ENCODE measurements at regions not wholly inside any gene's neighbourhood (a gene's known extent, or its start where the extent isn't known, plus 50 kb on each side); places are given as distances from the start of the nearest gene placed in this dataset.

DNA sequence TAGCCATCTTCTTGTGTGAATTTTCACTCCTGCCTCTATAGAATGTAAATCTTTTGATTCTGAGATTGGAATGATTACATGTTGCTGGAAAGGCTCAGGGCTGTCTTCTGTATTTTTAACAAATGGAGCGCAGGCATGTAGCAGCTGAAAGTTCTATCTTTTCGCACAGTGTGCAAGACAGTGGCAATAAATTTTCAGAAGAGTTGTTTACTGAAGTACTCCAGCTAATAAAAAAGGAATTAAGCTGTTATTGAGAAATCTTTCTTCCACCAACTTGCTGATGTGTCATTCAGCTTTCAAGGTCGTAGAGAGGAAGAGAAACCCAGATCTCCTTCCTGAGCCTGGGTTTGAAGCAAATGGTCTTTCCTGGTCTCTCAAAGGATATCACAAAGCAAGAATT, 122.0 kb upstream of the PUDP start:
- no peak overlapping the region for H3K4me3 Mint-ChIP-seq
- ATAC-seq (no peak), DNase-seq (no peak)
- H3K9me3 Mint-ChIP-seq: peaks cover 0 to 2% (median 0%) of the 10 kb centered on the region in 9 donors
- POLR2A ChIA-PET: no interaction called here
- H3K4me1 Mint-ChIP-seq: peaks cover 0 to 13% (median 0%) of the 10 kb centered on the region in 4 donors
- no peak overlapping the region for H3K27ac Mint-ChIP-seq
- no peaks in the 10 kb centered on the region for H3K27me3 Mint-ChIP-seq
- H3K36me3 Mint-ChIP-seq: no peaks in the 10 kb centered on the region

GRCh38 chrX:7269589-7269988, 121.6 kb upstream of the PUDP start:
- Mint-ChIP-seq H3K36me3 (no peaks in the 10 kb centered on the region), H3K27ac (no peak overlapping the region), H3K27me3 (no peaks in the 10 kb centered on the region), H3K9me3 (peaks cover 0 to 2% (median 0%) of the 10 kb centered on the region in 9 donors), H3K4me3 (no peak overlapping the region), H3K4me1 (peaks cover 0 to 13% (median 0%) of the 10 kb centered on the region in 4 donors)
- ATAC-seq (no peak), DNase-seq (no peak)
- POLR2A ChIA-PET: no interaction called here

- Mint-ChIP-seq H3K4me3 (no peak overlapping the region), H3K4me1 (peaks cover 0 to 18% (median 0%) of the 10 kb centered on the region in 4 donors), H3K27ac (no peak overlapping the region), H3K36me3 (peaks cover 0 to 8% (median 7%) of the 10 kb centered on the region in 3 donors), H3K27me3 (no peaks in the 10 kb centered on the region), H3K9me3 (peaks cover 0 to 2% (median 0%) of the 10 kb centered on the region in 9 donors)
- no peak for ATAC-seq
- POLR2A ChIA-PET: no interaction called here
- no peak for DNase-seq
Observed at GRCh38 chrX:7266288-7266687, 118.3 kb upstream of the PUDP start.

- H3K27ac Mint-ChIP-seq: no peak overlapping the region
Observed at GRCh38 chrX:7264399-7264798, 116.4 kb upstream of the PUDP start.

DNA sequence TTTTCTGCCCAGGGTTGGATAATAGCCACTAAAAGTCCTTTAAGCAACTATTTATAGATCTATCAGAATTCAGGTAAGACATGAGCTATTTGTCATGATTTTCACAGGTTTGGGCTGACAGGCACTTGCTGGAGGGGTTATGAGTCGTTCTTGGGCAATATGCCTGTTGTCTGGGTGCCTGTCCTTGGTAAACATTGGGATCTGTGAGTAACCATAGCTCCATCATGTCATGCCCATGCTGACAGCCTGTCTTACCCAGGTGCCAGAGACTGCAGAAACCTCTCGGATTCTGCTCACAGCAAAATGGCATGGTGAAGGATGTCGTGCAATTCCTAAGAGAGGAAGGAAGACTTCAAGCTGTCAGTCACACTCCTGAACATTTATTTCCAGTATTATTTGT, 116.0 kb upstream of the PUDP start:
- H3K4me3 Mint-ChIP-seq: no peak overlapping the region
- no peaks in the 10 kb centered on the region for H3K9me3 Mint-ChIP-seq
- no peak for DNase-seq
- peaks cover 10 to 21% (median 19%) of the 10 kb centered on the region in 3 donors for H3K36me3 Mint-ChIP-seq
- no peak for ATAC-seq
- POLR2A ChIA-PET: no interaction called here
- no peak overlapping the region for H3K27ac Mint-ChIP-seq
- H3K4me1 Mint-ChIP-seq: peaks cover 0 to 11% (median 0%) of the 10 kb centered on the region in 4 donors
- H3K27me3 Mint-ChIP-seq: no peaks in the 10 kb centered on the region

More at GRCh38 chrX:7264399-7264798, 116.4 kb upstream of the PUDP start:
- POLR2A ChIA-PET: no interaction called here
- Mint-ChIP-seq H3K36me3 (peaks cover 7 to 18% (median 16%) of the 10 kb centered on the region in 3 donors), H3K9me3 (no peaks in the 10 kb centered on the region), H3K4me3 (no peak overlapping the region), H3K27me3 (no peaks in the 10 kb centered on the region), H3K4me1 (peaks cover 0 to 12% (median 0%) of the 10 kb centered on the region in 4 donors)
- DNase-seq: no peak
- no peak for ATAC-seq

GRCh38 chrX:7263330-7263729, 115.4 kb upstream of the PUDP start:
- H3K27me3 Mint-ChIP-seq: no peaks in the 10 kb centered on the region
- DNase-seq (no peak), ATAC-seq (no peak)
- peaks cover 0 to 11% (median 0%) of the 10 kb centered on the region in 4 donors for H3K4me1 Mint-ChIP-seq
- no peak overlapping the region for H3K4me3 Mint-ChIP-seq
- H3K27ac Mint-ChIP-seq: no peak overlapping the region
- H3K9me3 Mint-ChIP-seq: peaks cover 0 to 2% (median 0%) of the 10 kb centered on the region in 9 donors
- POLR2A ChIA-PET: no interaction called here
- peaks cover 13 to 23% (median 22%) of the 10 kb centered on the region in 3 donors for H3K36me3 Mint-ChIP-seq

GRCh38 chrX:7262551-7262950, 114.6 kb upstream of the PUDP start:
- Mint-ChIP-seq H3K4me3 (no peak overlapping the region), H3K36me3 (peaks cover 19 to 29% (median 29%) of the 10 kb centered on the region in 3 donors), H3K27ac (no peak overlapping the region), H3K27me3 (no peaks in the 10 kb centered on the region), H3K4me1 (peaks cover 0 to 11% (median 0%) of the 10 kb centered on the region in 4 donors), H3K9me3 (peaks cover 0 to 2% (median 0%) of the 10 kb centered on the region in 9 donors)
- DNase-seq (no peak), ATAC-seq (no peak)
- POLR2A ChIA-PET: no interaction called here

GRCh38 chrX:7261672-7262332, 113.8 kb upstream of the PUDP start:
- H3K27ac Mint-ChIP-seq: no peak overlapping the region
- ATAC-seq (no peak), DNase-seq (no peak)
- peaks cover 0 to 11% (median 0%) of the 10 kb centered on the region in 4 donors for H3K4me1 Mint-ChIP-seq
- POLR2A ChIA-PET: no interaction called here
- H3K27me3 Mint-ChIP-seq: no peaks in the 10 kb centered on the region
- peak overlapping the region in 1 of 10 donors; percentile 11 for H3K4me3 Mint-ChIP-seq
- peaks cover 23 to 33% (median 30%) of the 10 kb centered on the region in 3 donors for H3K36me3 Mint-ChIP-seq
- peaks cover 0 to 3% (median 0%) of the 10 kb centered on the region in 9 donors for H3K9me3 Mint-ChIP-seq

GRCh38 chrX:7254144-7254543, 106.2 kb upstream of the PUDP start:
- no peak for ATAC-seq
- no peaks in the 10 kb centered on the region for H3K27me3 Mint-ChIP-seq
- H3K4me3 Mint-ChIP-seq: peak overlapping the region in 1 of 10 donors; percentile 37
- H3K27ac Mint-ChIP-seq: no peak overlapping the region
- peaks cover 22 to 36% (median 27%) of the 10 kb centered on the region in 3 donors for H3K36me3 Mint-ChIP-seq
- H3K9me3 Mint-ChIP-seq: peaks cover 0 to 18% (median 0%) of the 10 kb centered on the region in 9 donors
- DNase-seq: no peak
- POLR2A ChIA-PET: no interaction called here
- peaks cover 0 to 18% (median 0%) of the 10 kb centered on the region in 4 donors for H3K4me1 Mint-ChIP-seq

DNA sequence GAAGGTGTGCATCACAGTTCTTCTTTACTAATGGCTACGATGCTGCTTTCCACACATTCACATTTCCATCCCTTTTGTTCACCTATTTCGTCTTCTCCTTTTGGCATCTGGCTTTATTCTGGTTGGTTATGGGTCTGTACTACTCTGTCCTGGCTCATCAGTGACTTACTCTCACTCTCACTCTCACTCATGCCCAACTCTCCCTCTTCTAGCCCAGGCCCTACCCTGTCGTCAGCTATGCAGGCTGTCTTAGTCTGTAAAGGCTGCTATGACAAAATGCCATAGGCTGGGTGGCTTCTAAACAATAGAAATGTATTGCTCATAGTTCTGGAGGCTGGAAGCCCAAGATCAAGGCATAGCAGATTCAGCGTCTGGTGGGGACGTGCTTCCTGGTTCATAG, 105.6 kb upstream of the PUDP start:
- Mint-ChIP-seq H3K27ac (no peak overlapping the region), H3K4me3 (no peak overlapping the region), H3K27me3 (no peaks in the 10 kb centered on the region), H3K4me1 (peaks cover 0 to 18% (median 0%) of the 10 kb centered on the region in 4 donors), H3K36me3 (peaks cover 17 to 32% (median 24%) of the 10 kb centered on the region in 3 donors), H3K9me3 (peaks cover 0 to 16% (median 0%) of the 10 kb centered on the region in 9 donors)
- ATAC-seq: no peak
- POLR2A ChIA-PET: no interaction called here
- DNase-seq: no peak

GRCh38 chrX:7252013-7252610, 104.2 kb upstream of the PUDP start:
- POLR2A ChIA-PET: no interaction called here
- Mint-ChIP-seq H3K4me3 (peak overlapping the region in 1 of 10 donors; percentile 32), H3K4me1 (peaks cover 0 to 18% (median 0%) of the 10 kb centered on the region in 4 donors), H3K9me3 (peaks cover 0 to 20% (median 0%) of the 10 kb centered on the region in 9 donors), H3K27me3 (no peaks in the 10 kb centered on the region), H3K27ac (no peak overlapping the region), H3K36me3 (peaks cover 13 to 22% (median 13%) of the 10 kb centered on the region in 3 donors)
- ATAC-seq (no peak), DNase-seq (no peak)

- peaks cover 0 to 11% (median 0%) of the 10 kb centered on the region in 4 donors for H3K4me1 Mint-ChIP-seq
Observed at GRCh38 chrX:7247346-7247745, 99.4 kb upstream of the PUDP start.

GRCh38 chrX:7244405-7244804, 96.5 kb upstream of the PUDP start:
- ATAC-seq (no peak), DNase-seq (no peak)
- POLR2A ChIA-PET: no interaction called here
- Mint-ChIP-seq H3K9me3 (peaks cover 0 to 4% (median 0%) of the 10 kb centered on the region in 9 donors), H3K4me3 (no peak overlapping the region), H3K27me3 (no peaks in the 10 kb centered on the region), H3K27ac (no peak overlapping the region), H3K4me1 (peaks cover 0 to 6% (median 0%) of the 10 kb centered on the region in 4 donors), H3K36me3 (peaks cover 0 to 9% (median 0%) of the 10 kb centered on the region in 3 donors)

More at GRCh38 chrX:7247346-7247745, 99.4 kb upstream of the PUDP start:
- POLR2A ChIA-PET: no interaction called here
- no peak for DNase-seq
- peaks cover 0 to 4% (median 0%) of the 10 kb centered on the region in 3 donors for H3K36me3 Mint-ChIP-seq
- ATAC-seq: no peak
- H3K27ac Mint-ChIP-seq: no peak overlapping the region
- no peaks in the 10 kb centered on the region for H3K27me3 Mint-ChIP-seq
- peaks cover 0 to 4% (median 0%) of the 10 kb centered on the region in 9 donors for H3K9me3 Mint-ChIP-seq
- H3K4me3 Mint-ChIP-seq: no peak overlapping the region
